Muscle of leg (tissue), 3 donors: ENCODE measurements at regions not wholly inside any gene's neighbourhood (a gene's known extent, or its start where the extent isn't known, plus 50 kb on each side); places are given as distances from the start of the nearest gene placed in this dataset.

Source experiments
- DNase-seq: peaks from one replicate; pipeline ENCODE4 v3.0.0; 2013
- H3K27ac ChIP-seq: one replicate; pipeline ENCODE4 v1.5.1; 2013; ENCODE audit warnings: mild to moderate bottlenecking, low read length, control low read depth
- H3K27me3 ChIP-seq: one replicate; pipeline ENCODE4 v1.6.1; 2013; ENCODE audit warnings: low read length; ENCODE audit not compliant: control insufficient read depth, insufficient read depth
- H3K36me3 ChIP-seq: one replicate; pipeline ENCODE4 v1.6.1; 2013; ENCODE audit warnings: low read length; ENCODE audit not compliant: control insufficient read depth, insufficient read depth
- H3K4me1 ChIP-seq: one replicate; pipeline ENCODE4 v1.6.1; 2013; ENCODE audit warnings: low read length; ENCODE audit not compliant: control insufficient read depth, insufficient read depth
- H3K4me3 ChIP-seq: one replicate; pipeline ENCODE4 v1.5.1; 2013; ENCODE audit warnings: low read length, control low read depth
- H3K9me3 ChIP-seq: replicated peaks from 2 replicates; pipeline ENCODE4 v1.6.1; 2013; ENCODE audit warnings: low read depth, low read length; ENCODE audit not compliant: control insufficient read depth
- WGBS: methylation state at CpG from one replicate; pipeline ENCODE4 v1.1.5; 2013; ENCODE audit warnings: missing lambda C conversion rate; ENCODE audit not compliant: insufficient coverage; 5-methylcytosine and 5-hydroxymethylcytosine counted together

GRCh38 chr3:80439490-80439889 lies 671.7 kb upstream of the ROBO1 start:
- Histone ChIP-seq H3K9me3 (no peaks in the 10 kb centered on the region), H3K4me3 (no peak overlapping the region), H3K27me3 (no peaks in the 10 kb centered on the region), H3K27ac (no peak overlapping the region), H3K36me3 (no peaks in the 10 kb centered on the region), H3K4me1 (no peaks in the 10 kb centered on the region)
- 83% methylated on average over 1 of the region's 4 CpGs for WGBS
- DNase-seq = no peak

GRCh38 chr3:80434366-80434765 lies 666.6 kb upstream of the ROBO1 start:
- Histone ChIP-seq H3K4me1 (no peaks in the 10 kb centered on the region), H3K27ac (no peak overlapping the region), H3K36me3 (no peaks in the 10 kb centered on the region), H3K4me3 (no peak overlapping the region), H3K9me3 (no peaks in the 10 kb centered on the region), H3K27me3 (no peaks in the 10 kb centered on the region)
- no CpG with 5 or more reads among the region's 3 CpGs for WGBS
- no peak for DNase-seq

- no peak for DNase-seq
- no peaks in the 10 kb centered on the region for H3K36me3 ChIP-seq
- no peaks in the 10 kb centered on the region for H3K9me3 ChIP-seq
- no peaks in the 10 kb centered on the region for H3K27me3 ChIP-seq
- no peak overlapping the region for H3K27ac ChIP-seq
- no peak overlapping the region for H3K4me3 ChIP-seq
- H3K4me1 ChIP-seq = no peaks in the 10 kb centered on the region
- WGBS = no CpG with 5 or more reads among the region's 2 CpGs
Measured at GRCh38 chr3:80424951-80425350, 657.2 kb upstream of the ROBO1 start.

GRCh38 chr3:80408030-80408721 lies 640.4 kb upstream of the ROBO1 start:
- no CpG with 5 or more reads among the region's 7 CpGs for WGBS
- no peaks in the 10 kb centered on the region for H3K36me3 ChIP-seq
- no peak overlapping the region for H3K4me3 ChIP-seq
- no peaks in the 10 kb centered on the region for H3K27me3 ChIP-seq
- H3K27ac ChIP-seq = no peak overlapping the region
- H3K4me1 ChIP-seq = no peaks in the 10 kb centered on the region
- no peak for DNase-seq
- no peaks in the 10 kb centered on the region for H3K9me3 ChIP-seq

- no peaks in the 10 kb centered on the region for H3K27me3 ChIP-seq
- no peaks in the 10 kb centered on the region for H3K9me3 ChIP-seq
- H3K4me1 ChIP-seq = no peaks in the 10 kb centered on the region
- H3K4me3 ChIP-seq = no peak overlapping the region
- H3K36me3 ChIP-seq = no peaks in the 10 kb centered on the region
- DNase-seq = no peak
- 86% methylated on average over 4 of the region's 5 CpGs for WGBS
- no peak overlapping the region for H3K27ac ChIP-seq
Measured at GRCh38 chr3:80405618-80406017, 637.8 kb upstream of the ROBO1 start.

GRCh38 chr3:80395023-80395422 lies 627.2 kb upstream of the ROBO1 start:
- H3K27ac ChIP-seq = no peak overlapping the region
- H3K9me3 ChIP-seq = no peaks in the 10 kb centered on the region
- no peaks in the 10 kb centered on the region for H3K36me3 ChIP-seq
- 97% methylated on average over 3 of the region's 5 CpGs for WGBS
- H3K27me3 ChIP-seq = no peaks in the 10 kb centered on the region
- no peaks in the 10 kb centered on the region for H3K4me1 ChIP-seq
- no peak overlapping the region for H3K4me3 ChIP-seq
- no peak for DNase-seq

GRCh38 chr3:80391573-80391972 lies 623.8 kb upstream of the ROBO1 start:
- Histone ChIP-seq H3K27me3 (no peaks in the 10 kb centered on the region), H3K9me3 (peaks cover 2% of the 10 kb centered on the region), H3K4me1 (no peaks in the 10 kb centered on the region), H3K27ac (no peak overlapping the region), H3K36me3 (no peaks in the 10 kb centered on the region), H3K4me3 (no peak overlapping the region)
- DNase-seq = no peak

GRCh38 chr3:80384811-80385210 lies 617.0 kb upstream of the ROBO1 start:
- Histone ChIP-seq H3K27me3 (no peaks in the 10 kb centered on the region), H3K4me3 (no peak overlapping the region), H3K9me3 (peaks cover 2% of the 10 kb centered on the region), H3K27ac (no peak overlapping the region), H3K4me1 (no peaks in the 10 kb centered on the region), H3K36me3 (no peaks in the 10 kb centered on the region)
- WGBS = 91% methylated on average over 4 of the region's 5 CpGs
- DNase-seq = no peak

- Histone ChIP-seq H3K27ac (no peak overlapping the region), H3K4me3 (no peak overlapping the region), H3K9me3 (no peaks in the 10 kb centered on the region), H3K4me1 (no peaks in the 10 kb centered on the region), H3K36me3 (no peaks in the 10 kb centered on the region), H3K27me3 (no peaks in the 10 kb centered on the region)
- no CpG with 5 or more reads among the region's 1 CpG for WGBS
- DNase-seq = no peak
Measured at GRCh38 chr3:80374423-80374822, 606.6 kb upstream of the ROBO1 start.

GRCh38 chr3:80368616-80369015 lies 600.8 kb upstream of the ROBO1 start:
- Histone ChIP-seq H3K36me3 (no peaks in the 10 kb centered on the region), H3K4me1 (no peaks in the 10 kb centered on the region), H3K27me3 (no peaks in the 10 kb centered on the region), H3K27ac (no peak overlapping the region), H3K4me3 (no peak overlapping the region), H3K9me3 (no peaks in the 10 kb centered on the region)
- WGBS = no CpG with 5 or more reads among the region's 4 CpGs
- DNase-seq = no peak
